DND-41 (cell line): ENCODE measurements at regions not wholly inside any gene's neighbourhood (a gene's known extent, or its start where the extent isn't known, plus 50 kb on each side); places are given as distances from the start of the nearest gene placed in this dataset.

Experiments
- ATAC-seq: fragments of 200-7000 bp; cut with Tn5 transposase; 3 replicates; pipeline ENCODE4 v1.9.1; 2021; ENCODE audit warnings: low read depth; ENCODE audit not compliant: insufficient read depth
- DNase-seq: peaks from one replicate; pipeline ENCODE4 v3.0.0-alpha.2; 2020
- H2AFZ ChIP-seq: 2 replicates; pipeline ENCODE4 v1.6.0; 2012; ENCODE audit warnings: low read depth, low read length
- H3K27ac ChIP-seq: 2 replicates; pipeline ENCODE4 v1.5.1; 2012; ENCODE audit warnings: low read length, inconsistent platforms
- H3K27me3 ChIP-seq: fragments of 200-600 bp; sonication (generic); 2 replicates; pipeline ENCODE4 v1.6.0; 2012; ENCODE audit warnings: low read length, mild to moderate bottlenecking, inconsistent platforms; ENCODE audit not compliant: insufficient read depth, poor library complexity
- H3K36me3 ChIP-seq: 2 replicates; pipeline ENCODE4 v1.5.1; 2012; ENCODE audit warnings: low read length, inconsistent platforms; ENCODE audit not compliant: insufficient read depth
- H3K4me1 ChIP-seq: 2 replicates; pipeline ENCODE4 v1.5.1; 2012; ENCODE audit warnings: mild to moderate bottlenecking, low read length; ENCODE audit not compliant: insufficient read depth
- H3K4me2 ChIP-seq: 2 replicates; pipeline ENCODE4 v1.6.0; 2012; ENCODE audit warnings: mild to moderate bottlenecking, moderate library complexity, low read length, inconsistent platforms; ENCODE audit not compliant: insufficient read depth
- H3K4me3 ChIP-seq, 2 experiments: fragments of 200-600 bp in 1 of 2; shearing (Covaris generic) in 1 of 2; 2 replicates each; pipeline ENCODE4 v1.5.1; 2012 to 2016; ENCODE audit warnings: inconsistent platforms in 2 of 2, low read length in 2 of 2, mild to moderate bottlenecking in 2 of 2, low read depth in 1 of 2, moderate library complexity in 1 of 2
- H3K79me2 ChIP-seq: 2 replicates; pipeline ENCODE4 v1.6.0; 2012; ENCODE audit warnings: low read length, inconsistent platforms; ENCODE audit not compliant: insufficient read depth
- H3K9ac ChIP-seq: 2 replicates; pipeline ENCODE4 v1.6.0; 2012; ENCODE audit warnings: low read depth, mild to moderate bottlenecking, inconsistent platforms, low read length, moderate library complexity
- H3K9me3 ChIP-seq: 2 replicates; pipeline ENCODE4 v1.5.1; 2012; ENCODE audit warnings: low read length, moderate library complexity, mild to moderate bottlenecking, inconsistent platforms; ENCODE audit not compliant: insufficient read depth, severe bottlenecking
- H4K20me1 ChIP-seq: 2 replicates; pipeline ENCODE4 v1.6.0; 2012; ENCODE audit warnings: low read length; ENCODE audit not compliant: insufficient read depth
- EZH2 ChIP-seq: IDR thresholded peaks from 3 replicates; pipeline ENCODE4 v1.6.1; 2012; ENCODE audit warnings: borderline replicate concordance, low read depth, mild to moderate bottlenecking, moderate library complexity, low read length, inconsistent platforms; ENCODE audit not compliant: severe bottlenecking
- TF ChIP-seq, protein P1 (sequence below): IDR thresholded peaks from 2 replicates; pipeline ENCODE4 v1.5.1; 2012; ENCODE audit warnings: borderline replicate concordance, low read length, moderate library complexity, mild to moderate bottlenecking; ENCODE audit not compliant: poor library complexity, severe bottlenecking; ENCODE audit errors: extremely low read depth

DNA sequence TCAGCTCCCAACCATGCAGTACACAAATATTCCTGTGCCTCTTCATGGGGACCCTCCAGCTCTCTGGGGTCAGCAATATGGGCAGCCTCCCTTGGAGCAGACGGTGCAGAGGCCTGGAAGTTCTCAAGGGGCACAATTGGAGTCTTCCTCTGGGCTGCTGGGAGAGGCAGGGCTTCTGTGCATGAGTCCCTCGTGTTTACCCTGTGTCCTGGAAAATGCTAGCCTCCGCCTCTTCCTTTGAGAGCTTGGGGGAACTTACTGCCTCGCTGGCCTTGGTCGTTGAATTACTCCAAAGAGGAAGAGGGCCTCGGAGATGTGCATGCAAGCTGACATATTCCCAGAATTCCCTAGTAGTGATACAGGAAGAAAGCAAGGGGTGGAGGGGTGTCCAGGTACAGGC is 284.4 kb upstream of the IGF1R start:
- Histone ChIP-seq H3K9me3 (no peaks in the 10 kb centered on the region), H3K4me1 (no peaks in the 10 kb centered on the region), H3K36me3 (no peaks in the 10 kb centered on the region), H3K9ac (no peak overlapping the region), H4K20me1 (no peaks in the 10 kb centered on the region), H3K4me2 (no peak overlapping the region), H3K27me3 (peaks cover 2% of the 10 kb centered on the region), H3K27ac (no peak overlapping the region), H2AFZ (0 out of 2 replicates have a peak overlapping the region, but pooled peaks have one; percentile 25), H3K79me2 (no peaks in the 10 kb centered on the region), H3K4me3 (no peak overlapping the region)
- ATAC-seq, result no peak
- DNase-seq, result no peak
- TF ChIP-seq, protein P1, sequence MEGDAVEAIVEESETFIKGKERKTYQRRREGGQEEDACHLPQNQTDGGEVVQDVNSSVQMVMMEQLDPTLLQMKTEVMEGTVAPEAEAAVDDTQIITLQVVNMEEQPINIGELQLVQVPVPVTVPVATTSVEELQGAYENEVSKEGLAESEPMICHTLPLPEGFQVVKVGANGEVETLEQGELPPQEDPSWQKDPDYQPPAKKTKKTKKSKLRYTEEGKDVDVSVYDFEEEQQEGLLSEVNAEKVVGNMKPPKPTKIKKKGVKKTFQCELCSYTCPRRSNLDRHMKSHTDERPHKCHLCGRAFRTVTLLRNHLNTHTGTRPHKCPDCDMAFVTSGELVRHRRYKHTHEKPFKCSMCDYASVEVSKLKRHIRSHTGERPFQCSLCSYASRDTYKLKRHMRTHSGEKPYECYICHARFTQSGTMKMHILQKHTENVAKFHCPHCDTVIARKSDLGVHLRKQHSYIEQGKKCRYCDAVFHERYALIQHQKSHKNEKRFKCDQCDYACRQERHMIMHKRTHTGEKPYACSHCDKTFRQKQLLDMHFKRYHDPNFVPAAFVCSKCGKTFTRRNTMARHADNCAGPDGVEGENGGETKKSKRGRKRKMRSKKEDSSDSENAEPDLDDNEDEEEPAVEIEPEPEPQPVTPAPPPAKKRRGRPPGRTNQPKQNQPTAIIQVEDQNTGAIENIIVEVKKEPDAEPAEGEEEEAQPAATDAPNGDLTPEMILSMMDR, result no peak
- TF ChIP-seq EZH2, result no peak

DNA sequence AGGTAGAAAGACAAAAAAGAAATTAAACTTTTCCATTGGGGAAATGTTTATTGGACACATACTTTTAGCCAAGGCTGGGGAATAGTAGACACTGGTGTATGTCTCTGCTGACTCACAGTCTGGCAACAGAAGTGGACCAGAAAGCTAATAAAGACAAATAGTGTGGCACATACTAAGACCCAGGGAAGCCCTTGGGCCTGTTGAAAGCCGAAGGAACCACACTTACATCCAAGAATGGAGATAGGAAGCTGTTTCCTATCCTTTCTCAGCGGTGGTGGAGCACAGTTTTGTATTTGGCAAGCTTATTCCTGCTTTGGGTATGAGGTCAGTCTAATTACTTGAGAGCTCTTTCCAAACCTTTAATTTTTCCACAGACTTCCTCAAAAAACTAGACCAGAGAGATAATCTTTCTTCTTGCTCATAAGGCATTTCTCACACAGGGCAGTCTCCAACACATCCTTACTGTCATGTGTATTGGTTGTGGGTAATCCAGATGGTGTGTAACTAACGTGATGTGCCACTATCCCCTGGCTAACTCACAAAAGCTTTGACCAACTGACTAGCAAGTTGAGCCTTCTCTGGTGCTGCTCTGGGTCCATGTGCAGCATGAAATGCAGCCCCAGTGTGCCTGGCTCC is 279.1 kb upstream of the IGF1R start:
- TF ChIP-seq EZH2, result no peak
- no peaks in the 10 kb centered on the region for H3K9me3 ChIP-seq
- H3K36me3 ChIP-seq, result no peaks in the 10 kb centered on the region
- no peak overlapping the region for H3K4me2 ChIP-seq
- DNase-seq (no peak), ATAC-seq (no peak)
- H2AFZ ChIP-seq, result no peak overlapping the region
- no peak overlapping the region for H3K9ac ChIP-seq
- H3K27ac ChIP-seq, result no peak overlapping the region
- H3K79me2 ChIP-seq, result no peaks in the 10 kb centered on the region
- no peaks in the 10 kb centered on the region for H3K4me1 ChIP-seq
- H3K27me3 ChIP-seq, result no peaks in the 10 kb centered on the region
- no peak overlapping the region for H3K4me3 ChIP-seq
- H4K20me1 ChIP-seq, result no peaks in the 10 kb centered on the region

DNA sequence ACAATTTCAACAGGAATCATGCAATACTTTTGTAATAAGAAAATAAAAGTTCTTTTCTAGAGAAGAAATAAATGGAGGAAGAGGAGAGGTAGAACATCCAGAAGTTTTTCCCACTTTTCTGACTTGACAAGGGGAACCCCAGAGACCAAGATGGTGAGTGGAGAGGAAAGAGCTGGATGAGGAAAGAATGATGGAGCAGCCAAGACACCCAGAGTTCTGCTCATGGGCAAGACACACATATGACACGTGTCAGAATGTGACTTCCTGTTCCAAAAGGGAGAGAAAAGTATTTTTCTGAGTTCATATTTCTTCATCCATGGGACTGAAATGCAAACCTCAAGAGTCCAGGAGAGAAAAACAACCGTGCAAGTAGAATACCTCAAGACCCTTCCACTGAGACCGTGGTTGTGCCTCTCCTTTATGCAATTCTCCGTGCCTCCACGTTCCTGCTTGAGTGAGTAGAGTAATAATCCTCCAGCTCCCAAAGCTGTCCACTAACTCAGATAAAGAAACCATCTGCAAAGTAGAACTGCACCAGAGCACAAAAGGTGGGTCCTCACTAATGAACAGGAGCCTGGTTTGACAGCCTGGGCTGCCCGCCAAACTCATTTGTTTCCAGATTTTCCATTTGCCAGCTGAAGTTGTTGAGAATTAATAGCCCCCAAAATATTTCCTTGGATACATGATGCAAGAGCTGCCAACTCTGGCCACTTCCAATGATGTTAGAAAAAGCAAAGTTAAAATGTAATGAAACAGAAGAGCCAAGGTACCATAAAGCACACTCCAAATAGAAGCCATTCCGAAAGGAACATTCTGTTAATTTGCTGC is 272.6 kb upstream of the IGF1R start:
- peaks cover 3% of the 10 kb centered on the region for H3K9me3 ChIP-seq
- TF ChIP-seq, protein P1, result no peak
- TF ChIP-seq EZH2, result no peak
- H3K36me3 ChIP-seq, result no peaks in the 10 kb centered on the region

DNA sequence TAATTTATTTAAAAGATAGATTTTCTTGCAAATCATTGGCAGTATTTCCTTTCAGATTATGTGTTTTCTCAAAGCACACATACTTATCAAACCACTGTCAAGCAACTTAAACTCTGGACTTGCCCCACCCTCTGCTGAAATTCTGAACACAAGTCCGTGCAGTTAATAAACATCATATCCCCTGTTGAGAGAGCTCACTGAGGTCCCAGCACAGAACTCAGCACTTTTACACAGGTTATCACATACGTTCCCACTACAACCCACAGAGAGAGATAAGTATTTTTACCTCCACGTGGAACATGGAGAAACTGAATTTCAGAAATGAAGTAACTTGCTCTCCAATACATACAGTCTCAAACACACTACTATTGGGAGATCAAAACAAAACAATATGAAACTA is 267.6 kb upstream of the IGF1R start:
- H4K20me1 ChIP-seq, result no peaks in the 10 kb centered on the region
- H2AFZ ChIP-seq, result no peak overlapping the region
- H3K9me3 ChIP-seq, result peaks cover 3% of the 10 kb centered on the region
- no peak overlapping the region for H3K27ac ChIP-seq
- no peak for DNase-seq
- no peaks in the 10 kb centered on the region for H3K36me3 ChIP-seq
- H3K4me2 ChIP-seq, result no peak overlapping the region
- H3K27me3 ChIP-seq, result peaks cover 16% of the 10 kb centered on the region
- no peaks in the 10 kb centered on the region for H3K4me1 ChIP-seq
- TF ChIP-seq, protein P1, result no peak
- no peak for TF ChIP-seq EZH2
- H3K4me3 ChIP-seq, result no peak overlapping the region
- ATAC-seq, result no peak
- H3K79me2 ChIP-seq, result no peaks in the 10 kb centered on the region
- no peak overlapping the region for H3K9ac ChIP-seq

More for the DNA sequence above, 272.6 kb upstream of the IGF1R start:
- DNase-seq, result no peak
- ATAC-seq, result no peak
- Histone ChIP-seq H3K27ac (no peak overlapping the region), H2AFZ (no peak overlapping the region), H3K27me3 (no peaks in the 10 kb centered on the region), H3K4me2 (no peak overlapping the region), H3K9ac (no peak overlapping the region), H4K20me1 (no peaks in the 10 kb centered on the region), H3K4me1 (no peaks in the 10 kb centered on the region), H3K4me3 (no peak overlapping the region), H3K79me2 (no peaks in the 10 kb centered on the region)
